ENCODE measurements at regions not wholly inside any gene's neighbourhood (a gene's known extent, or its start where the extent isn't known, plus 50 kb on each side); places are given as distances from the start of the nearest gene placed in this dataset.

GRCh38 chr20:54305421-54305820 is 97.5 kb downstream of the PFDN4 start:
- no peaks in the 10 kb centered on the region for H3K79me1 ChIP-seq (ENCODE audit: low read depth, low read length)
- no peak overlapping the region for H4K5ac ChIP-seq (ENCODE audit: insufficient read length, low read depth, low read length)
- POLR2A ChIA-PET (ENCODE audit: partially characterized antibody) = no interaction called here
- 80% methylated on average over 7 of the region's 7 CpGs; no CpG with 5 or more reads in 1 of the 2 experiments for WGBS, 2 experiments (ENCODE audit: extremely low coverage in 1 of 2, insufficient coverage in 1 of 2, insufficient read length in 1 of 2, insufficient replicate concordance in 2 of 2, low coverage in 1 of 2, low lambda C conversion rate in 2 of 2, missing lambda C conversion rate in 1 of 2)
- no peak overlapping the region for H2AFZ ChIP-seq (ENCODE audit: low read length)
- no peak overlapping the region for H2BK120ac ChIP-seq (replicated peaks; ENCODE audit: low read depth, low read length)
- H3K23ac ChIP-seq (ENCODE audit: insufficient read length) = no peak overlapping the region
- H3K4ac ChIP-seq (replicated peaks; ENCODE audit: insufficient read length, low read depth, low read length) = no peak overlapping the region
- no peak for TF ChIP-seq GTF2F1 (IDR thresholded peaks at IDR 0.05; ENCODE audit: borderline replicate concordance, low read depth, low read length)
- TF ChIP-seq FOSL1 (IDR thresholded peaks at IDR 0.05; ENCODE audit: insufficient read depth, low read depth, low read length) = no peak
- no peak for TF ChIP-seq PHF8 (conservative IDR thresholded peaks at IDR 0.05; ENCODE audit: low read depth, low read length)
- no peak for TF ChIP-seq YY1 (IDR thresholded peaks at IDR 0.05; ENCODE audit: low read depth, low read length)
- no peak for TF ChIP-seq HDAC6 (IDR thresholded peaks at IDR 0.05; ENCODE audit: low read depth, low read length)
- TF ChIP-seq NANOG (IDR thresholded peaks at IDR 0.05; ENCODE audit: insufficient read depth, low read depth, low read length, poor library complexity, severe bottlenecking) = no peak
- H3K36me3 ChIP-seq (ENCODE audit: control insufficient read depth in 2 of 4, insufficient read depth in 4 of 4, low read length in 3 of 4) = no peaks in the 10 kb centered on the region
- no peak overlapping the region for H4K8ac ChIP-seq (ENCODE audit: extremely low read depth, insufficient read depth, low read length)
- CTCF ChIA-PET (ENCODE audit: partially characterized antibody) = interaction anchor here (0.9 kb wide), 1 partner anchor 201 kb away, joined by 3 read pairs; no protein-coding TSS in a partner anchor
- no peak overlapping the region for H3K14ac ChIP-seq (ENCODE audit: insufficient read length)
- H2AK5ac ChIP-seq (ENCODE audit: low read depth, low read length) = no peak overlapping the region
- DNase-seq (ENCODE audit: low read depth in 1 of 2, low spot score in 2 of 2) (no peak), FAIRE-seq (no peak)
- no peaks in the 10 kb centered on the region for H3K23me2 ChIP-seq (ENCODE audit: low read depth, low read length)
- no peaks in the 10 kb centered on the region for H3K9me3 ChIP-seq (ENCODE audit: insufficient read depth in 2 of 2, low read depth in 1 of 2, low read length in 1 of 2)
- H3K4me3 ChIP-seq (ENCODE audit: extremely low read depth in 1 of 4, insufficient read depth in 2 of 4, low read depth in 3 of 4, low read length in 4 of 4) = no peak overlapping the region
- H3K27ac ChIP-seq (ENCODE audit: low read depth, low read length) = no peak overlapping the region
- no peak overlapping the region for H3K4me2 ChIP-seq (ENCODE audit: insufficient read depth in 1 of 2, low read depth in 2 of 2, low read length in 2 of 2)
- no peak overlapping the region for H2BK20ac ChIP-seq (ENCODE audit: low read length)
- no peak overlapping the region for H3K56ac ChIP-seq (replicated peaks; ENCODE audit: insufficient read length, low read depth, low read length)
- no peak overlapping the region for H2BK12ac ChIP-seq (ENCODE audit: low read depth, low read length)
- H2BK5ac ChIP-seq (ENCODE audit: low read depth, low read length) = no peak overlapping the region
- no peak overlapping the region for H3K9ac ChIP-seq (replicated peaks in 1 of 4; ENCODE audit: extremely low read depth in 1 of 4, low read depth in 3 of 4, low read length in 3 of 4)
- H3K4me1 ChIP-seq (replicated peaks in 1 of 4; ENCODE audit: control insufficient read depth in 3 of 4, insufficient read depth in 4 of 4, low read length in 3 of 4) = no peaks in the 10 kb centered on the region
- H3K27me3 ChIP-seq (replicated peaks in 1 of 4; ENCODE audit: control insufficient read depth in 3 of 4, extremely low read depth in 1 of 4, insufficient read depth in 3 of 4, low read length in 3 of 4) = no peaks in the 10 kb centered on the region
- H3K79me2 ChIP-seq (ENCODE audit: control insufficient read depth in 1 of 2, insufficient read depth in 2 of 2, low read length in 2 of 2) = no peaks in the 10 kb centered on the region
- no peak overlapping the region for H4K91ac ChIP-seq (replicated peaks; ENCODE audit: insufficient read length, low read length)
- H2BK15ac ChIP-seq (ENCODE audit: low read length) = no peak overlapping the region
- H3K18ac ChIP-seq (ENCODE audit: extremely low read depth, low read length) = no peak overlapping the region
- no peaks in the 10 kb centered on the region for H4K20me1 ChIP-seq (replicated peaks in 1 of 2; ENCODE audit: control insufficient read depth in 1 of 2, insufficient read depth in 2 of 2, low read length in 2 of 2)

All from H1 (cell line).